Renal cortical epithelial cell (primary cell): ENCODE measurements at regions not wholly inside any gene's neighbourhood (a gene's known extent, or its start where the extent isn't known, plus 50 kb on each side); places are given as distances from the start of the nearest gene placed in this dataset.

Source experiments
- DNase-seq: peaks from one replicate; pipeline ENCODE4 v3.0.0-alpha.2; 2011; ENCODE audit warnings: low read depth

DNA sequence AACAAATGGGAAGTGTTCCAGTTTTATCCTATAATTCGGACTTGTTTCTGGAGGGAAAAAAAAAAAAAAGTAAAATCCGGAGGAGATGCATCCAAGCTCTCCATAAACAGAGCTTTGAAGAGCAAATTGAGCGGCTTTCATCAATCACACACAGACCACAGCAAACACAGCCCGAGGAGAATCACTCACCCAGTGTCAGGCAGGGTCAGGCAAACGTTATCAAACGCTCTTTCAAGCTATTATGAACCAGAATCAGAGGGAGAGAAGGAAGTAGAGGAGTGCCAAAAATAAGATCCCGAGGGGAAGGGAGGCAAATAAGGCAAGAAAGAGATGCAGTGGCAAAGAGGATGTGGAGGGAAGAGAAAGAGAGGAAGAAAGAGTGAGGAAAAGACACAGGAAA lies 188.3 kb upstream of the CAMK1G start:
- DNase-seq = no peak

DNA sequence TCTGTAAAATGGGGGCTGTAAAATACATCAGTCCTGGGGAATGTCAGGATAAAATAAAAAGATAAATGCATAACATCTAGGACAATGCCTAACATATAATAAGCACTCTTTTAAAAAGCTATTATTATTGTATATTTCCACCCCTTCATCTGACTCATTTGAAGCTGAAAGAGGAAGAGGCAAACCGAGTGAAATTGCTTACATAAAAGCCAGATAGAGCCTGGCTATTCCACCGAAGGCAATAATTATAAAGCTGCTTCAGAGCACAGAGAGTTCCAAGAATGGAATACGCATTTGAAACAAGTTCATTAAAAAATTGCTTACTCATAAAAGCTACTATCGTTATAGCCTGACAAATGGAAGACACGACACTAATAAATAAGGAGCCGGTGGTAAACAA lies 186.1 kb upstream of the CAMK1G start:
- no peak for DNase-seq

DNA sequence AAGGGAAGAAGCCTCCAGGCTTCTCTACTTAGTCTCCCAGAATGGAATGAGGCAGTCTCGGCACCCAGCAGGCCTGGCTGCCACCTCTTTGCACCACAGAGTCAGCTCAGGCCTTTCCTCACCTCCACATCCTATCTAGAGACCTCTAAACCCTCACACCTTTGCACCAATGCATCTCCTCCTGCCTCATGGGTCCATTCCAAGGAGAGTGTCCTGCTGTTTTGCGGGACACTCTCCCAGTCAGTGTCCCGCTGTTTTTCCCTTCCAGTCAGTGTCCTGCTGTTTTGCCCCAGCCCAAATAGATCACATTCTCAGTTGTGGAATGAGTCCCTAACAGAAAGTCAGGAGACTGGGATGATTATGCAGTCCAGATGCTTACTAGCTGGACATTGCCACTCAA lies 185.6 kb upstream of the CAMK1G start:
- no peak for DNase-seq

DNA sequence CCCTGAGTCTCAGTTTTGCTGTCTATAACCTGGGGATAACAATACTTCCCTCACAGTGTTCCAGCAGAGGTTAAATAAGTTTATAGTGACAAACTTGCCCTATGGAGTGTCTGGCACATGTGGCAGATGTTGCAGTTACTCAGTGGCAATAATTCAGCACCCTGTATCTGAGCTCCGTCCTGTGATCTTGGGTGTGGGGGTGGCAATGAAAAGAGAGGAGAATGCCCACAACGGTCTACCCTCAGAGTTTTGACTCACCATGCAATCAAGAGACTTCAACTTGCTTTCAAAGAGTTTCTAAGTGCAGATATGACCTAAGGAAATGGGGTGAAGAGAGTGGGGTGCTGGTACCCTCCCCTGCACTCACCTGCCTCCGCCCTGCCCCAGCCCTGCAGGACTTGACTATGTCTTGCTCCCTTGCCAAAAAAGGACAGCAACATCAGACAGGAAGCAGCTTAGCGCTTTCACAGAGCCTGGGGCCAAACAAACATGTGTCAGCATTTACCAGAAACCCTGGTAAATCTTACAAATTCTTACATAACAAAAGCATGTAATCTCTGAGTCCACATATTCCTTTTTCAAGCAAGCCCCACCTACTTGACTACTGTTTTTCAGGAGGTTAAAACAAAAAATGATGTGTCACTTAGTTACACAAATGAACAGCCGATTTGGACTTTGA lies 185.1 kb upstream of the CAMK1G start:
- peak; percentile 98 for DNase-seq

DNA sequence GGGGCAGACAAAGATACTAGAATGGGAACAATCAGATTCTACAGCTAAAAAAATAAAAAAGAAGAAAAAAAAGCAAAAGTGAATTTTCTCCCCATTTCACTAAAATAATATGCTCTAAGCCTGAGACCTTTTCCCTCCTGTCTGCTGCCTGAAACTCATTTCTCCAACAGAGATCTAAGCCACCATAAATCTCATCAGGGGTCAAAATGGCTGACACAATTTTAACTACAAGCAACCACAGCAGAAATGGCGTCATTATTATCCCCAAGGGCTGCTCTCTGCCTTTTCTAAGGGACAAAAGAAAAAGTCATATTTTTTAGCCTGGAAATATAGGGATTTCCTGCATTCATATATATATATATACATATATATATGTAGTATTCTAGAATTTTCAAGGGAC lies 183.7 kb upstream of the CAMK1G start:
- DNase-seq = no peak

DNA sequence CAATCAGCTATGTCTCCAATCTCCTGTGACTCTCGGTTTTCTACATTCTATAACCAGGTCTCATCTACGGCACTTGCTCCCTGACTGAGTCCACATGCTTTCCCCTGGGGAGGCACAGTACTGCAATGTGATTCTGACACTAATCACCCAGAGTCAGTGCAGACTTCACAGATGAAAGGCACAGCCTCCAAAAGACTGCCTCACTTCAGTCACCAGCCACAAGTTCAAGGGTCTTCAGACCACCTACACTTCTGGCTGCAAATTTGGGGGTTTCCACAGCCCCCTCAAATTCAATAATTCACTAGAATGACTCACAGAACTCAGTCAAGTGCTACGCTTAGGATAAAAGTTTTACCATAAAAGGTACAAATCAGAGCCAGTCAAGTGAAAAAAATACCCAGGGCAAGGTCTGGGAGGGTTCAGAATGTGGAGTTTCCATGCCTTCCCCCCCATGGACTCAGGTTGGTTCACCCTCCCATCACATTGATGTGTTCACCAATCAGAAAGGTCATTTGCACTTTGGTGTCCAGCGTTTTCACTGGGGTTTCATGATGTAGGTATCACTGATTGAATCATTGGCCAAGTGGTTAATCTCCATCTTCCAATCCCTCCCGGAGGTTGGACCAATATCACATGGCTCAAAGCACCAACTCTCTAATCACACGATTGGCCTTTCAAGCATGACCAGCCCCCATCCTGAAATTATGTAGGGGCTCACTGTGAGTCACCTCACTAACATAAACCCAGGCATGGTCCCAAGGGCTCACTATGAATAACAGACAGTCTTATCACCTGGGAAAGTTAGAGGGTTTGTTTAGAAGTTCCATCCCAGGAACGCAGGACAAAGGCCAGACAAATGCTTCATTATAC lies 182.9 kb upstream of the CAMK1G start:
- peak; percentile 97 for DNase-seq

DNA sequence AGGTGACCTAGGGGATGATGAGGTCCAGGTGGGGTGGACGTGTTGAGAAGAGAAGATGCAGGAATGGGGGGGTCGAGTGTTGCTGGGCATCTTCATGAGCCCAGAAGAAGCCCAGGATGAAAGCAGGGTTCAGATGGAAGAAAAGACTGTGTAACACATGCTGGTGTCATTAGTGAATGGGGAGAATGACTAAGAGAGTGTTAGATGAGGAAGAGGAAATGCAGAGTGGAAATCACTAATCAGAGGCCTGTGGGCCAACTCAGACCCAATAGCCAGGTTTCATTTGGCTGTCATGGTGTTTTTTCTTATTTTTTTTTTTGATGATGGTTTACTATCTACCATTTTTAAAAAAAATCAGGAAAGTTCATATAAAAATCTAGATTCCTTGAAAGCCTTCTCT lies 180.8 kb upstream of the CAMK1G start:
- peak; percentile 53 for DNase-seq

DNA sequence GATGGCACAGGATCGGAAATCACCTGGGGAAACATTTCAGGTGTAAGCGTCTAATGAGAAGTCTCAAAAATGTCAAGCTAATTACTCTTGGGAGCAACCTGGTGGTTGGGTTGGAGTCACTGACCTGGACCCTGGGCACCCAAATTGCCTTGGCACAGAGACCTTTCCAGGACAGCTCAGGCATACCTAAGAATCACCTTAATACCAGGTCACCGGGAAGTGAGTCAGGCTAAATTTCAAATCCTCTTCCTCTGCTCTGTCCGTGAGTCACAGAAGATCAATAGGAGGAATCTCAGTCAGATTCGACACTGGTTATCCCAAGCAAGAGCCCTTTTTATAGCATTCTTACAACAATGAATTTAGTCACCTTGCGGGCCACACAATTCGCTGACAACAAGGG lies 179.6 kb upstream of the CAMK1G start:
- peak; percentile 80 for DNase-seq

DNA sequence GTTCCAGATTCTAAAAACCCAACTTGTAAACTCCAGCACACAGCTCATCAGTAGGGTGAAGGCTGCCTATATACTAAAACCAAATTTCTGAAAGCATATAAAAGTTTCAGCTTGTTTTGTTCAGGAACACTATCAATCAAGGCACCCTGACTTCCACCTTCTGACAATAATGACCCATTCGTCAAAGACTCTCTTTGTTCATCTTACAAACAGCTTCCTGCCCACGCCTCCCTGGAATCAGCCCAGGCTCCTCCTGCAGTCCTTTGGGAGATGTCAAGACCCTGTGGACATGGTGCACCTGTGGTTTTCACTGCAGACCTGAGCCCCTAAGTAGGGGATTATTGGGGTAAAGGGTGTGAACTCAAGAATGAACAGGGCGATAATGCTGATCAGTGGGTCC lies 178.9 kb upstream of the CAMK1G start:
- peak; percentile 58 for DNase-seq

DNA sequence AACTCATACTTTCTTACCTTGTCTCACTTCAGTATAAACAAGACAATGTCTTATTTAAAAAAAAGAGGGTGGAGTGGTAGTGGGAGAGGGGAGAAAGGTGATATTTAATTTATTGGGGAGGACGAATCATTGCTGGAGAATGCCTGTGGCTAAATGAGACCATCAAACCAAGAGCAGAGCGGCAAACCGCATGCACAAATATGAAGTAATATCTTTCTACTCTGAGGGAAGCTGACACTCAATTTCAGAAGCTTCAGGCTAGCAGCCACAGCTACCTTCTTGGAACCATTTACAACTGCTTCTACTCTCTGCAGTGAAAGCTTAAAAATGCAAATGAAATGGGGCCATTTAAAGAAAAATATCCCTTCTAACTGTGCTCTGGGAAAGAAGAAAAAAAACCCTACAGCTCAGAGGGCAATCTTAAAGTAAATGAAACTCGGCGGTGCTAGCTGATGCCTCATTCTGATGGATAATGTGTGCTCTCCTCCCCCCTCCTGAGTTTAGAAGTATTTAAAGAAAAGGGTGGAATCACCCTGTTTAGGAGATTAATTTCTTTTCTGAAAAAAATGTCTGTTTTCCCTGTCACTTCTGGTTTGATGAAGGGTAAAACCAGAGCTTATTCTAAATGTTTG lies 178.2 kb upstream of the CAMK1G start:
- peak; percentile 79 for DNase-seq

DNA sequence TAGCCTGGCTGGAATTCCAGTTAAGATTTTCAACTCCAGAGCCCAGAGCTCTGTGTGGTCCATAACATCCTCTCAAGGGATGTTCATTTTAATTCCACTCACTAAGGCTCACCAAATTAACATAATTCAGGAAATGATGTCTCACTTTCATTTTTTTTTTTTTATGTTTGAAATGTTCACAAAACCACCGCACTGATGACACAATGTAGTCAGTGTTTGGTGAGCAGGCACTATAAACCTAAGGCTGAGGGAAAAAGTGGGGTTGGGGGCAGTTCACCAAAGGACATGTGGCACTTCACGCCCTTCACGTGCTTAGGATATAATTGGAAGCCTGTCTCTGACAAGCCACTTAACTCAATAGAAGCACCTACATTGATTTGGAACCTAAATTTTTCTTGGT lies 177.3 kb upstream of the CAMK1G start:
- no peak for DNase-seq

DNA sequence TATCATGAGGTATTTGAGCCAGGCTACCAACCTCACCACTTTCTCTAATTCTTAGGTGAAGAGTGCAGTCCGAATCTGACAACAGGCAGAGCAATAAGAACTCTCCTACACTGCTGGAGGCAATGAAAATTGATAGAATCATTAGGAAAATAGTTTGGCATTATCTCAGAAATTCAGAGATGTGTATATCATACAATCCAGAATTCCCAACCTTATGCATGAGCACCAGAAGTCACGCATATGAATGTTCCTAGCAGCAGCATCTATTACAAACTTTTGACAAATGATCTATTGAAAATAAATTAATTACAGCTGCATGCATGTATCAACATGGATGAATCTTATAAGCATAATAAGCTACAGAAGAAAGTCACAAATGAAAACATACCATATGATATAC lies 176.9 kb upstream of the CAMK1G start:
- no peak for DNase-seq

DNA sequence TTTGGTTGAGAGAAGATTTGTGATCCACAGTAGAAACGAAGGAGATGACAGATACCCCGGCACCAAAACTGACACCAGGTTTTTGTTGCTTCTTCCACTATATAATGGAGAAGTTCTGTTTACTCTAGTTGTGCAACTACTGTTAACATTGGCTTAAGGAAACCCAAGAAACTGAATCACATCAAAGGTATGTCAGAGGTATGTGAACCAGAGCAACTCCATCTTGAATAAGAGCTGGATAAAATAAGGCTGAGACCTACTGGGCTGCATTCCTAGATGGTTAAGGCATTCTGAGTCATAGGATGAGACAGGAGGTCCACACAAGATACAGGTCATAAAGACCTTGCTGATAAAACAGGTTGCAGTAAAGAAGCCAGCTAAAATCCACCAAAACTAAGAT lies 173.7 kb upstream of the CAMK1G start:
- DNase-seq = peak; percentile 87

DNA sequence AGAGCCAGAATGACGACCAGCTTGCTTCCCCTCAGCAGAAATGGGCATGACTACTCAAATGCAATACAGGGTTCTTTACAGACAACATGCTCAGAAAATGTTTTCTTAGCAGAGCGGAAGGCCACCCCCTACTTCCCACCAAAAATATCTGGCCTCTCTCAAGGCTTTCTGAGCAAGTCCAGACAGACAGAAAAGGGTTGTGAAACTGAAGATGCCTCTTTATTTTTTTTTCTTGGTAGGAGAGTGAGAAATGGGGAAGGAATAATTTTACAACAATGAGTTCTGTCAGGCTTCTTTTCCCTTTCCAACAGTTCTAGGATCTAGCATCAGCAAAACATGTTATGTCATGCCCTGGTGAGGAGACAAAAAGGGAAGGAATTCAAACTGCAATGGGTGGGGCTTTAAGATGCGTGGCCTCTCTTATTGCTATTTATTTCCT lies 172.0 kb upstream of the CAMK1G start:
- no peak for DNase-seq

DNA sequence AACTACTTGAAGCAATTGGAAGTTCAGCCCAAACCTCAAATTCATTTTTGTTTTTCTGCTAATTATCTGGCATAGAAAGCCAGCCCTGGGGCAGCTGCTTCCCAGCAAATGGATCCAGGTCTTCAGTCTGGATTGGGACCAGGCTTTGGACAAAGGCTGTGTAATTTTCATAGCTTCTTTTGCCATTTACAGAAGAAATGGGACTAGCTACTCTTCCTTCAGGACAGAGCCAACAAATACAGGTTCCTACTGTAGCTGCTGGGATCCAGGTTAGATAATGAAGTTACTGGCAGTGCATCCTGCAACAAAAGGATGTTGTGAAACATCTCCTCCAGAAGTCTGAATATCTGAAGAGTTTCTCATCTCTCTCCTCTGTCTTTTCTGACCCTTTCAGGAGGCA lies 171.5 kb upstream of the CAMK1G start:
- DNase-seq = no peak

DNA sequence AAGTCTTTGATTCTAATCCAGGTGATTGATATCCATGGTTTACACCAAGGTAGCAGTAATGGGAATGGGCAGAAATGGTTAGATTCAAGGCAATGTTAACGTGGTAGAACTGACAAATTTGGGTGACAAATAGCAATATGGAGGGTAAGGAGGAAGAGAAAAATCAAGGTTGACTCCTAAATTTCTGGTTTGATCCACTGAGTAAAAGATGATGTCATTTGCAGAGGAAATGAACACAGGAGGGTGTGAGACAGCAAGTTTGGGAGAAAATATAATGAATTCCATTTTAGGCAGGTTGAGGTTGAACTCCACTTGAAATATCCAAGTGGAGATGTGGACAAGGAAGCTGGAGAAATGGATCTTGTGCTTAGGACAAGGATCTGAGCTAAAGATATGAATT lies 170.9 kb upstream of the CAMK1G start:
- DNase-seq = no peak

DNA sequence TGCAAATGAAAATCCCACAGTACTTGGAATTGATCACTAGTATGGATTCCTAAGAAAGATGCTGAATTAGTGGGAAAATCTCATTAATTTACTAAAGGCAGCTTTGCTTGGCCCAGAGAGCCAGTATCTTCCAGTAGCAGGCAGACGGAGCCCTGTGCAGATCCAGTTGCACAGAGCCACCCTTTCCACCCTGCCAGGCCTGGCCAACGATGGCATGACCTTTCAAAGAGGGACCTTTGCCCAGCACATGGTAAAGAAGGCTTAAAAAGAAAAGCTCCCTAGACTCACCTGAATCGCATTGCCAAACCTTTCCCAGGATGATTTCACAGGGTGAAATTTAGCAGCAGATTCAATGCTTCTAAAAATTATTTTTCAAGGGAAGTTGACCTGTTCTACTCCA lies 170.5 kb upstream of the CAMK1G start:
- no peak for DNase-seq

DNA sequence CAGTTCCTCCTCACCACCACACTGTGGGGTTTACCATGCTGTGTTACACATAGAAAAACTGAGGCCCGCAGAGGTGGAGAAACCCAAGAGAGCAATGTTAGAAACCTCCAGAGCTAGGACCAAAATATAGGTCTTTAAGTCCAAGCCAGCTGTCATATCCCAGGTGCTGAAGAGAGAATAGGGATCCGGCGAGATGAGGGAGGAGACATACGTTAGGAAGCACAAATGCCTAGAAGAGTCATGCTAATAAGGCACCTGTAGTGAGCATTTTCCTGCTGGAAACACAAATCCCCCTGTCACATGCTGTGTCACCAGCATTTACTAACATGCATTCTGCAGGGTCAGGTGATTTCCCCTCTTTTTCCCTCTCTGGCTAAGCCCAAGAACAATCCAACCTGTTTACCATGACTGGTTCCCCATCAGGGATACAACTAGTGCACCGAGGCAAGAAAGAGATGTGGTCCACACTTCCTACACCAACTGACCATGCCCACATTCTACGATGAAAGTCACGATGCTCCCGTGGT lies 168.6 kb upstream of the CAMK1G start:
- no peak for DNase-seq

DNA sequence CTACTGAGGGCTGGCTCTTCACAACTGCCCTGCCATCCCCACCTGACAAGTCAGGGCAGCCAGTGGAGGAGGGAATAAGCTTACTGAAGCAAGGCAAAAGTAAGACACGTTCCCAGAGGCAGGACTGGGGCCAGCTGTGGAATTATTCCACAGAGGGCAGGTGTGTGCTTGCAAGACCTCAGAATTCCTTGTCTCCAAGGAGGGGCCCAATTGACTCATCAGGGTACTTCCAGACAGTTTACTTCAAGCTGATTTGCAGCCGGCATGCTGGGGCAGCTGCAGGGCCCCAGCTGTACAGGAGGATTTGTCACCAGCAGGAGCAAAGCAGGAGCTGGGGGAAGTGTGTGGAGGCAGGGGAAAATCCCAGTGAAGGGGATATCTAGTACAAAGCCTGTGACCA lies 167.5 kb upstream of the CAMK1G start:
- DNase-seq = peak; percentile 95

DNA sequence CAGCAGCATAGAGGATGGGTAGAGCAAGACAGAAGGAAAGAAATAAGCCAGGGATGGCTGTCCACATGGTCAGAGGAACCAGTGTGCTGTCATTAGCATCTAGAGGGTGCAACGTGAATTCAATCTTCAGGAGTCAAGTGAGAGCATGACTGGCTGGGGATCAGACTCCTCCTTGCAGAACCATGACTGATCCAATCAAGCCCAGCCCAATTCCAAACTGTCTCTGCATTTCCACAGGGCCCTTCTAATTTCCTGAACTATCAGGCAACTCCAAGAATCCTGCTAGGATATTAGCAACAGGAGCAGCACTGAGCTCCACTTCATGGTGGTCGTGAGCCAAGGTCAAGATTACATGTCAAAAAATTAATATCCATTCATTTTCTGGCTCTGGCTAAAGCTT lies 166.8 kb upstream of the CAMK1G start:
- no peak for DNase-seq

DNA sequence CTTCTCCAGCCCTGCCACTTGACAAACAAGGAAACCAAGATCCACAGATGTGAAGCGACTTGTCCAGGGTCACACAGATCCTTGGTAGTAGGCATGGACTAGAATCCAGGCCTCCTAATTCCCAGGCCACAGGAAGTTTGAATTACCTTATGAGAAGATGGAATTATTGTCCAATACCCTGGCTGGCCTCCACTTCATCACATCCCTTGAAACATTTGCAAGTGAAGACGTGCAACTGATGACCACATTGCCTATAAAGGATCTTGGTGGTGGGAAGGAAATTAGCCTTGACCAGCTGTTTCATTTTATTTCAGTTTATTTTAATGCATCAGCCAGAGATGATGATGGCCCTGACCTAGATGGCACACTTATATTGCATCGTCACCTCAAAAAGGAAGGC lies 165.8 kb upstream of the CAMK1G start:
- DNase-seq = no peak

DNA sequence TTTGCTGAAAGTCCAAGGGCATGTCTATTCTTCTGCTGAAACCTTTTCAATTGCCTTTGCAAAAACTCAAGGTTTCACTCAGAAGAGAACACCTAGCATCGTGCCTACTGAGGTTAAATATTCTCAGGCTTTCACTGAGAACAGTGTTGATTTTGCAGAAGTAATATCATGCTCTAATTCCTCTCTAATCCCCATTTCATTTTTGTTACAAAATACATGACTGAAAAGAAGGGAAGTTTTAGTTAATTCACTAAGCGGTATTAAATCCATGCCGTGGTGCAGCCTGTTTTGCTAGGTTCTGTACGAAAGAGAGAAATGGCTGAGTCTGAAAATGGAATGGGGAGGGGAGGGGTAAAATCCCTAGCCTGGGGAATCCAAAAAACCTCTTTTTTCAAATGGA lies 163.2 kb upstream of the CAMK1G start:
- DNase-seq = no peak

DNA sequence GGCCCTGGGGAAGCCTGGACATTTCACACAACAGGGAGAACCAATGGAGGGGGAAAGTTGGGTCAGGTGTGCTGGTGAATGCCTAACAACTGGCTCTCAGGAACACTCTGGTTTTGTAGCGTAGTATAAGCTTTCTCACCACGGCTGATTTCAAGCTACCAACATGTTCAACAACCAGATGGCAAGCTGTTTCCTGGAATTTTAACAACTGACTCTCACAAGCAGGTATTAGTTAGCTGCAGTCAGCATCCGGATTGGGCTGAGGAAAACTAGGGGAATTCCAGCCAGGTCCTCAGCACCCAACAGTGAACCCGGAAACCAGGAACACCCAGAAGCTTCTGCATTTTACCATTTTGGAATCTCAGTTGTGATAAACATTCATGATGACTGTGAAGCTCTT lies 162.3 kb upstream of the CAMK1G start:
- peak; percentile 61 for DNase-seq
